ENCODE measurements at regions not wholly inside any gene's neighbourhood (a gene's known extent, or its start where the extent isn't known, plus 50 kb on each side); places are given as distances from the start of the nearest gene placed in this dataset.
"Not testable (repeated sequence)": the region's sequence is repeated elsewhere in the genome, so short reads cannot be mapped to it uniquely, and the experiment has no call there.

- Mint-ChIP-seq H3K4me3 (no peak overlapping the region), H3K27ac (no peak overlapping the region), H3K27me3 (ENCODE audit: low read depth) (no peaks in the 10 kb centered on the region), H3K36me3 (ENCODE audit: insufficient read depth in 1 of 3, low read depth in 3 of 3) (no peaks in the 10 kb centered on the region), H3K4me1 (peaks cover 2 to 4% of the 10 kb centered on the region in 2 experiments; a peak in 2 of 4 replicates), H3K9me3 (0 out of 5 replicates have a peak, but pooled peaks cover 0 to under 1% of the 10 kb centered on the region in 2 experiments)
- H3T11ph ChIP-seq (ENCODE audit: low read length) = no peak overlapping the region
- no peaks in the 10 kb centered on the region for H3K79me1 ChIP-seq (ENCODE audit: insufficient read depth, low read depth, low read length, poor library complexity, severe bottlenecking)
- H3K14ac ChIP-seq (ENCODE audit: insufficient read depth, low read length) = no peak overlapping the region
- no peak overlapping the region for H2BK15ac ChIP-seq (ENCODE audit: low read depth, low read length)
- H3K27me3 ChIP-seq (ENCODE audit: insufficient read depth, low read length) = no peaks in the 10 kb centered on the region
- DNase-seq = no peak
- H2AFZ ChIP-seq (ENCODE audit: low read length) = no peak overlapping the region
- WGBS (ENCODE audit: extremely low coverage, insufficient read length, low lambda C conversion rate) = no CpG with 5 or more reads among the region's 2 CpGs
- H3K4ac ChIP-seq (ENCODE audit: low read depth, low read length) = no peak overlapping the region
- H4K91ac ChIP-seq (ENCODE audit: insufficient read length, low read depth, low read length) = no peak overlapping the region
- H3K23ac ChIP-seq (ENCODE audit: insufficient read length, low read depth, low read length) = no peak overlapping the region
- H2BK20ac ChIP-seq (ENCODE audit: low read depth, low read length, poor library complexity, severe bottlenecking) = no peak overlapping the region
- H3K4me1 ChIP-seq (ENCODE audit: insufficient read depth, low read length) = no peaks in the 10 kb centered on the region
- H2BK120ac ChIP-seq (ENCODE audit: low read depth, low read length, poor library complexity, severe bottlenecking) = no peak overlapping the region
- no peak for TF ChIP-seq CTCF (conservative IDR thresholded peaks at IDR 0.05)
- no peaks in the 10 kb centered on the region for H4K20me1 ChIP-seq (ENCODE audit: control insufficient read depth, insufficient read depth, insufficient read length)
- H3K27ac ChIP-seq (ENCODE audit: insufficient read length, low read depth, low read length) = no peak overlapping the region
- H3K23me2 ChIP-seq (ENCODE audit: insufficient read length, low read depth, low read length, poor library complexity, severe bottlenecking) = no peaks in the 10 kb centered on the region
- no peak overlapping the region for H3K18ac ChIP-seq (ENCODE audit: insufficient read length, low read depth, low read length)
- H3K79me2 ChIP-seq (ENCODE audit: insufficient read depth, low read length) = no peaks in the 10 kb centered on the region
- no peak overlapping the region for H3K56ac ChIP-seq (ENCODE audit: insufficient read length, low read depth, low read length)
- no peak overlapping the region for H4K8ac ChIP-seq (replicated peaks; ENCODE audit: insufficient read length, low read depth, low read length)
- H2BK5ac ChIP-seq (ENCODE audit: insufficient read length, low read length) = no peak overlapping the region
- H3K4me2 ChIP-seq (ENCODE audit: insufficient read depth, insufficient read length, low read length) = no peak overlapping the region
- H4K5ac ChIP-seq (ENCODE audit: insufficient read length, low read depth, low read length) = no peak overlapping the region
- H2BK12ac ChIP-seq (ENCODE audit: insufficient read length, low read depth, low read length) = no peak overlapping the region
- no peaks in the 10 kb centered on the region for H3K9me3 ChIP-seq (ENCODE audit: control insufficient read depth, low read depth, low read length)
- no peak overlapping the region for H3K9ac ChIP-seq (ENCODE audit: extremely low read depth, insufficient read length, low read length)
- no peak overlapping the region for H2AK5ac ChIP-seq (ENCODE audit: insufficient read length, low read length)
Observed at GRCh38 chr3:104214937-104215336, 1151.8 kb upstream of the ALCAM start.

- H3T11ph ChIP-seq (ENCODE audit: low read length) = not testable (repeated sequence)
Observed at GRCh38 chr3:104219046-104219445, 1147.7 kb upstream of the ALCAM start.

More at GRCh38 chr3:104219046-104219445, 1147.7 kb upstream of the ALCAM start:
- H3K4me1 Mint-ChIP-seq; H2BK20ac ChIP-seq (ENCODE audit: low read depth, low read length, poor library complexity, severe bottlenecking); H3K14ac ChIP-seq (ENCODE audit: insufficient read depth, low read length); DNase-seq; H2BK120ac ChIP-seq (ENCODE audit: low read depth, low read length, poor library complexity, severe bottlenecking); H3K4me3 Mint-ChIP-seq; H3K4me1 ChIP-seq (ENCODE audit: insufficient read depth, low read length); H3K4ac ChIP-seq (ENCODE audit: low read depth, low read length); H3K18ac ChIP-seq (ENCODE audit: insufficient read length, low read depth, low read length); H2AK5ac ChIP-seq (ENCODE audit: insufficient read length, low read length); H4K91ac ChIP-seq (ENCODE audit: insufficient read length, low read depth, low read length); H3K27me3 ChIP-seq (ENCODE audit: insufficient read depth, low read length); H3K27me3 Mint-ChIP-seq (ENCODE audit: low read depth); H3K9ac ChIP-seq (ENCODE audit: extremely low read depth, insufficient read length, low read length); H4K20me1 ChIP-seq (ENCODE audit: control insufficient read depth, insufficient read depth, insufficient read length); H3K56ac ChIP-seq (ENCODE audit: insufficient read length, low read depth, low read length); H3K4me2 ChIP-seq (ENCODE audit: insufficient read depth, insufficient read length, low read length); H3K79me2 ChIP-seq (ENCODE audit: insufficient read depth, low read length); H3K23ac ChIP-seq (ENCODE audit: insufficient read length, low read depth, low read length); H2BK5ac ChIP-seq (ENCODE audit: insufficient read length, low read length); H3K79me1 ChIP-seq (ENCODE audit: insufficient read depth, low read depth, low read length, poor library complexity, severe bottlenecking); H3K9me3 ChIP-seq (ENCODE audit: control insufficient read depth, low read depth, low read length); H3K9me3 Mint-ChIP-seq; H2BK12ac ChIP-seq (ENCODE audit: insufficient read length, low read depth, low read length); H4K8ac ChIP-seq (replicated peaks; ENCODE audit: insufficient read length, low read depth, low read length); H2AFZ ChIP-seq (ENCODE audit: low read length); H3K36me3 Mint-ChIP-seq (ENCODE audit: insufficient read depth in 1 of 3, low read depth in 3 of 3); H3K27ac Mint-ChIP-seq; H3K23me2 ChIP-seq (ENCODE audit: insufficient read length, low read depth, low read length, poor library complexity, severe bottlenecking); H2BK15ac ChIP-seq (ENCODE audit: low read depth, low read length); H4K5ac ChIP-seq (ENCODE audit: insufficient read length, low read depth, low read length); H3K27ac ChIP-seq (ENCODE audit: insufficient read length, low read depth, low read length): not testable (repeated sequence)
- no CpG with 5 or more reads among the region's 2 CpGs for WGBS (ENCODE audit: extremely low coverage, insufficient read length, low lambda C conversion rate)
